Skin of body (tissue), 1 donor: ENCODE measurements at regions not wholly inside any gene's neighbourhood (a gene's known extent, or its start where the extent isn't known, plus 50 kb on each side); places are given as distances from the start of the nearest gene placed in this dataset.

ENCODE experiments used
- DNase-seq: peaks from one replicate; lab custom pipeline; 2025; lab: John Stamatoyannopoulos, UW

- no peak for DNase-seq
Measured at GRCh38 chr4:181219783-181220416, 1023.3 kb upstream of the TENM3 start.

GRCh38 chr4:181224852-181225251 is 1018.4 kb upstream of the TENM3 start:
- DNase-seq, result no peak

DNA sequence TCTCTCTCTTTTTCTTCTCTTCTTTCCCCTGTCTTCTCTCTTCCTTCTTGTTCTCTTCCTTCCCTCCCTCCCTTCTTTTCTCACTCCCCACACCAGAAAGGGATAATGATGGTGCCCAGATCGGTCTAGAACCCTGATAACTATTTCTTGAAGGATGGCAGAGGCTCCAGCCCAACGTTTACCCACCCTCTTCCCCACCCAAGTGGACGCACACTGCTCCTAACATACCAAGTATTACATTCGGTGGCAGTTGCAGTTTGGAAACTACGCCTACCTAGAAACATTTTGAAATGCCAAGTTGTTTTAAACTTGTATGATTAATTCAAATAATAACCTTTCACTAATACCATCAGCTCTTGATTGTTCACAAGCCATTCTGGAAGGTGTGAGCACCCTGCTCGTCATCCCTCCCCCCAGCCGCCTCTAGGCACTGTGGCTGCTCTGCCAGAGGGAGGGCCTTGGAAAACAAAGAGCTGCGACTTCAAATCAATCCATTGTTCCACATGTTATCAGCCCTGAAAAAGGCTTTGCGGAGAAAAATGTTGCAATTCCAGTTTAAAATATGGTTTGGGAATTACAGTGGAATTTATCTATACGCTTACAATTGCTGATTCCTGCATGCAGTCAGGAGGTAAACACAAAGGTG is 1017.5 kb upstream of the TENM3 start:
- DNase-seq, result no peak

DNA sequence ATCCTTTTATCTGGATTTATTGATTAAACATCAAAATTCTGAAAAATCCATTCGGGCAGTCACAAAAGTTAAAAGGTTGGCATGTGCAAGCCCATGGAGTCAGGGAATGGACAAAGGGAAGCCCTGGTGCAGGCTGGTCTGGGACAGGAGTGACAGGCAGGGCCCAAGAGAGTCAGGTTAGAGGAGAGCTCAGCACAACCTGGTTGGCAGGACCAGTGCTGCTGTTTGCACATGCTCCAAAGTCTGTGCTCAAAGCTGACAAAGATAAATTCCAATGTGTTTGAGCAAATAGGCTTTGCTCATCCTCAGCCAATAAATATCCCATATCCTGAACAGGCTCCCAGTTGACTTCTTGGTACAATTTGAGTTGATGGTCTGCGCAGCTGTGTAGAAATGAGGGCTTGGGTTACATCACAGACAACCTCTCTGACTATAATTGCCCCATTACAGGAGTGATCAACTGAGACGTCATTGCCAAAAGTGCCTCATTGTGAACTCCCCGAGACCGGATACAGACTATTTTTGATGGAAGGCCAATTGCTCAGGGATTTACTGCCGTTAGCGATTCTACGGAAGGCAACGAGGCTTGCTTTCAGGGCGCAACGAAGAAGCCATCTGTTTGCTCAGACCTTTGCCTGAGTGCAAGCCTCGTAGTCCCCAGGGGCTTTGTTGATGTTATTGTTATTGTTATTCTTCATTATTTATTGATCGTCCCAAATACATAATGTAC is 1008.1 kb upstream of the TENM3 start:
- DNase-seq, result no peak

DNA sequence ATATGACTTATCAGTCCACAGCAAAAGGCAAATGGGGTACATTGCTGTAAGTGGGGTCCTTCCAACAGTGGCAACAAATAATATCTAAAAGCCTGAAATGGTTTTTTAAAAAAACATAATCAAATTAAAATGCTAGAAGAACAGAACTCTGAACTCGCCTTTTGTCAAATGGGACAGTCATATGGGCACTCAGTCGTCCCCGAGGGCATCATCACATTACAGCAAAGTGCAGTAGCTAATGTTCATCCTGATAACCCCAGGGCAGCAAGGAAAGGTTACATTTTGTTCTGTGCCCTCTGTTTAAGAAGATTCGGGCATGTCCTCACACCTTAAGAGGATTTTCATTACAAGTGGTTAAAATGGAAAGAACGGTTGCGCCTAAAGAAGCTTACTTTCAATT is 997.9 kb upstream of the TENM3 start:
- DNase-seq, result no peak

DNA sequence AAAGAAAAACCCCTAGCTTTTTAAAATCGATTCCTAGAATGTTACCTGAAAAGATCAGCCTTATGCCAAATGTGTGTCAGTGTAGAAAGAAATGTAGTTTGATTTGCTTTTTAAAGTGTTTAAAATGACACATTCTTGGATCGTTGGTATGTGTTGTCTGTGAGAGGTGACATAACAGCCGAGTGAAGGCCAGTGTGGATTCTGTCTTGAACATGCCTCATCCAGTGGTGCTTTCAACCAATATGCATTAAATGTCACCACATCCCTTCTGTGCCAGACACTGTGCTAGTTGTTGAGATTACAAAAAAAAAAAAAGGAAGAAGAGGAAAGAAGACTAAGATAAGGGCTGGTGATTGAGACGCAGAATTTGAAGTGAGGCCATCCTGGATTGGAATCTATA is 994.2 kb upstream of the TENM3 start:
- DNase-seq, result no peak

GRCh38 chr4:181254771-181255170 is 988.4 kb upstream of the TENM3 start:
- no peak for DNase-seq

DNA sequence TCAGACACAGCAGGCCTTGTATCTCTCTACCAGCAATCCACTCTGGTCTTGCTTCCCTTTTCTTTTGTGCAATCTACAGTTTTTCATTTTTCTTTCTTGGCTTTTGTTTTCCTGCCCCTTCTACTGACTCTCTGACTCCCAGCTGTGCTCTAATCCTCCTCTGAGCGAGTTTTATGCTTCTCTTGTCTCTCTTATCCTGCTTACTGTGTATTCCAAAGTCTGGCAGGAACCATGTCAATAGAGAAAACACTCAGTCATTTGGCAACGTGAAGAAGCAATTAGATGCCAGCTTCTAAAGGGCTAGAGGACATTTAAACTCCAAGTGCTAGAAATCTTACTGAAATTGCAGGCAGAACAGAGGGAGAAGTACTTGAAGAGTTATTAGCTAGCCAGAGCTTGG is 984.6 kb upstream of the TENM3 start:
- no peak for DNase-seq

GRCh38 chr4:181259081-181259709 is 984.0 kb upstream of the TENM3 start:
- DNase-seq, result no peak

DNA sequence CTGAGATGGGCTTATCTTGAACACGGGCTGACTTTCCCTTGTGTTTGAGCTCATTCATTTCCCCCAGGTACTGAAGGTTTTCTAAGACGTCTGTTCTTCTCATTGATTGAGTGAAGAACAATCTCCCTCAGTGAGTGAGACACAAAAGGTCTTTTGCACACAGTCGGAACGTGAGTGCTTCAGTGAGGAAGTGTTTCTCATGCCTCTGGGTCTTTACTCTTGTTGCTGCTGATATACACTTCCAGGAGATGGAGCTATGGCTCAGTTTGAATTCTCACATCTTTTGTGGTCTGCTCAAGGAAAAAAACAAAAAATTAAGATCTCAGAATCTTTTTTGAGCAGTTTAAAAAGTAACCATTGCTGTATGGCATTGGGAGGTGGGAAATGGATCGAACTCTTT is 981.9 kb upstream of the TENM3 start:
- DNase-seq, result no peak

DNA sequence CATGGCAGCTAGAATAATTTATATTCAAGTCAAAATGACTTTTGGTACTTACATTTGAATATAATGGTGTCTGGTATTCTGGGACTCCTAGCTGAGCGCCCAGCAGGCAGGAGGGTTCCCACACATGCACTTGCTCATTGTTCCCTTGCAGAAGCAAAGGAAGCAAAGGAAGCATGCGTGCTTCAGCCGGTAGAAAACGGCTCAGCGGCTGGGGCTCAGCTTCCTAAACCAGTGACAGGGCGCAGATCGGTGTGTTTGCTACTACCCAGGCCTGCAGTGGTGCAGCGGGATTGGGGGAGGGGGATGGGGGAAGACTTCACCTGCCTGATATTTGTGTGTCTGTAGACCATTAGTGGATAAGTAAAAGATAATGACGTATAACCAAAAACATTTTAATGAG is 978.3 kb upstream of the TENM3 start:
- no peak for DNase-seq

- no peak for DNase-seq
Measured at GRCh38 chr4:181265370-181265769, 977.8 kb upstream of the TENM3 start.

GRCh38 chr4:181271116-181271640 is 972.0 kb upstream of the TENM3 start:
- no peak for DNase-seq

DNA sequence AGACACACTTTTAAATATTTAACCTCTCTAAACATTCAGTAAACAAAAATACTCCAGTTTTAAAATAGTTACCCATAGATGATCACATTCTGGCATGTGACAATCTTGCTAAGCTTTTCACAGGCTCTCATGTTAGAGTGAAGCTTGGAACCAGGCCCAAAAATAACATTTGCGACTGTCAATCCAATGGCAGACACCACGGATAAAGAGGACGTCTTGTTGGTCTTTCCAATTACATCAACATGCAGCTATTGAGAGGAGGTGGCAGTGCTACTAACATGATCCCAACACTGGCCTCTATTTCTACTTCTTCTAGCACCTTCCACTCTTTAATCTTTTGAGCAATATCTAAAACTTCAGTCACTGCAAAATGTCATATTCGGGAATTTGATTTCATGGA is 970.8 kb upstream of the TENM3 start:
- DNase-seq, result no peak

- DNase-seq, result no peak
Measured at GRCh38 chr4:181278941-181279340, 964.3 kb upstream of the TENM3 start.

GRCh38 chr4:181281451-181281850 is 961.8 kb upstream of the TENM3 start:
- no peak for DNase-seq

GRCh38 chr4:181289198-181289597 is 954.0 kb upstream of the TENM3 start:
- no peak for DNase-seq

DNA sequence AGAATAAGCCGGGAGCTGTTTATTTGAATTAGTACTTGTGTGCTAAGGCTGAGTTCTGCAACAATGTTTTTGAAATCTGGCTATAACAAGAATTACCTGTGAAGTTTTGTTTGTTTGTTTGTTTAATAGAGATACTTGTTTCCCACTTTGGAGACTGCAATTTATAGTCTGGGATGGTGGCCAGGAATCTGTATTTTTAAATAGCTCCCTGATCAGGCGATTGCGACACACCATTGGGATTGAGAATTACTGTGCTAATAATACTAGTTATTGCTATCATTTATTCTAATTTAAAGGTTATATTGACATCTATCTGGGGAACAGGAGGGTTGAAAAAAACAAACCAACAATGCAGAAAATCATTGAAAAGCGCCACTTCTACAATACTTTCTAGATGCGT is 951.6 kb upstream of the TENM3 start:
- DNase-seq, result no peak

DNA sequence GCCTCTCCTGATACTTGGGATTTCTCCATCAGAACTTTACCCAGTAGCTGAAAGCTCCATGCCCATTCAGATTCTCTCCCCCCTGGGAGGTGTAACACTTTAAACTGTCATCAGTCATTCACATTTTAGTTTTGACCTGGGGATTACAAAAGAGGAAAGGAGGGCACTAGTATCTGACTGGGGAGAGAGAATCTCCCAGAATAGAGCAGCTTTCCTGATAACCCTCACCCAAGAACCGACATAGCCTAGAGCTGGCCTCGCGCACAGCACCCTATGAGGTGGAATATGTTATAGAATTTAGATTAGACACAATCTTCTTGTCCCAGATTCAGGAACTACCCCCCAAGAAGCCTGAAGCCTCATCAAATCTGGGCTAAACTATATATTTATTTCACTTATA is 950.2 kb upstream of the TENM3 start:
- no peak for DNase-seq

DNA sequence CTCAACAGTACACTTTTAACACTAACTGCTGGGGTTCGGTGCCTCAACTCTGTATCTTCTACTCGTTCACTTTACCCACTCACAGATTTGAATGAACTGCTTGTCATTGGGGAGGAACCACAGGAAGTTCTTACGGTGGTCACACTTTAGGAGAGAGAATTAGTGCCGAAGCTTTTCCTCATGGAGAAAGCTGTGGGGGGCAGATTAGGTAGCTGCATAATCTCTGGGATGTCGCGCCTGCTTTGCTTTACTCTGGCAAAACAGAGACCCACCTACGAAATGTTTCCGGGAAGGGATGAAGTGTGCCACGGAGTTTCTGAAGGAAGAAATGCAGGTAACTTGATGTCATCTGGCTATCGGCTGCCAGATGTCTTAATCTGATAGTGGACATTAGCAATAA is 949.7 kb upstream of the TENM3 start:
- no peak for DNase-seq

DNA sequence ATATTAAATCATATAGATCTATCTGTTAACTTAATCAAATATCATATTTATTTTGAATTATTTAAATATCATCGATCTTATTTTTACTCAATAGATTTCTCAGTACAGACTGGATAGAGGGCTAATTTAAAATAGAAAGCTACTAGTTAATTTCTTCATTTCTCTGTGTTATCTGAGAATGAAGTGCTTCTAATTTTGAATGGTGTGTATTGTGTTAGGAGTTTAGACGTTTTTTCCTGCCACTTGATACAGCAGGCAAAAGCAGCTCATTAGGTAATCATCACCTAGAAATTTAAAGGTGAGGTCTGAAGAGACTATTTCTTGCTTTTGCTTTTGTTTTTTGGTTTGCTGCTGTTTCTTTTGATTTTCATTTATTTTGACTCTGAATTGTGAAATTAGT is 948.8 kb upstream of the TENM3 start:
- DNase-seq, result no peak
